DMS79 (cell line): ENCODE measurements at regions not wholly inside any gene's neighbourhood (a gene's known extent, or its start where the extent isn't known, plus 50 kb on each side); places are given as distances from the start of the nearest gene placed in this dataset.

Experiments
- DNase-seq: peaks from one replicate; lab custom pipeline; 2025; lab: John Stamatoyannopoulos, UW

DNA sequence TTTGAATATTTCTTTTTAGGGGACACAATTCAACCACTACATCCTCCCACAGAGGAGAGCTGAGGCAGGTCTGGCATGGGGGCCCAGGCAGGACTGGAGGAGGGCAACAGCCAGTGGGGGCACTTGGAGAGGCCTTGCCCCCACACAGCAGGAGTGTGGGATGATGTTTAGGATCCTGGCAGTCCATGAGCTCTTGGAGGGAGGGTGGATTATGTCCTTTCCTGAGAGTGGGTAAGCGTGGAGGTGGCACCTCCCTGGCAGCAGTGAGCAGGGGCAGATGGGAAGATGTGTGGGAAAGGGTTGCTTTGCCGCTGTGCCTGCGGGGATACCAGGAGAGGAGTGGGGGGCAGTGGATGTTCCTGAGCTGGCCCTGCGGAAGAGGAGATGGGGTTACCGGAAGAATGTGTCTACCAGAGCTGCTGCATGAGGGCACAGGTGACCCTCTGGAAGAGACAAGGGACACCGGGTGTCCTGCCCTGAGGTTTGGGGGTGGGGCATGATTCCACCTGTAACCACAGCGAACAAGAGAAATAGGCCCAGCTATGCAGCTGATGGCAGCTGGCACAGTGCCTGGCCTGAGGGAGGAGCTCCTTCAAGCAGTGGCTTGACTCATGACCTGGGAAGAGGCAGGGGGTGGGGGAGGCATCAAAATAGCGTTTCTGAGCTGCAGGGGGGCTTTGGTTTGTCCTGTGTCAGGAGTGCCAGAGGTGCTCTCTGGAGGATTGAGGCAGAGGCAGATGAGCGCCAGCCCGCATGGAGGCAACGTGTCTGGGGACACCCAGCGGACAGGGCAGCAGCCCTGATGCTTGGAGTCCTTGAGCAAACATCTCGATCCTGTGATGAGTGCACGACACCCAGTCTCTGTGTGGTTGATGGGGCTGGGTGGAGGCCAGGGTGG is 123.9 kb upstream of the TMPRSS2 start:
- DNase-seq = peak; percentile 82

GRCh38 chr21:41630917-41631316 is 123.0 kb upstream of the TMPRSS2 start:
- DNase-seq = no peak

- DNase-seq = no peak
Measured at GRCh38 chr21:41630249-41630648, 122.3 kb upstream of the TMPRSS2 start.

- no peak for DNase-seq
Measured at GRCh38 chr21:41628256-41628655, 120.3 kb upstream of the TMPRSS2 start.

GRCh38 chr21:41627428-41627827 is 119.5 kb upstream of the TMPRSS2 start:
- DNase-seq = no peak

- no peak for DNase-seq
Measured at GRCh38 chr21:41626021-41626420, 118.1 kb upstream of the TMPRSS2 start.

GRCh38 chr21:41625428-41625827 is 117.5 kb upstream of the TMPRSS2 start:
- DNase-seq = no peak

DNA sequence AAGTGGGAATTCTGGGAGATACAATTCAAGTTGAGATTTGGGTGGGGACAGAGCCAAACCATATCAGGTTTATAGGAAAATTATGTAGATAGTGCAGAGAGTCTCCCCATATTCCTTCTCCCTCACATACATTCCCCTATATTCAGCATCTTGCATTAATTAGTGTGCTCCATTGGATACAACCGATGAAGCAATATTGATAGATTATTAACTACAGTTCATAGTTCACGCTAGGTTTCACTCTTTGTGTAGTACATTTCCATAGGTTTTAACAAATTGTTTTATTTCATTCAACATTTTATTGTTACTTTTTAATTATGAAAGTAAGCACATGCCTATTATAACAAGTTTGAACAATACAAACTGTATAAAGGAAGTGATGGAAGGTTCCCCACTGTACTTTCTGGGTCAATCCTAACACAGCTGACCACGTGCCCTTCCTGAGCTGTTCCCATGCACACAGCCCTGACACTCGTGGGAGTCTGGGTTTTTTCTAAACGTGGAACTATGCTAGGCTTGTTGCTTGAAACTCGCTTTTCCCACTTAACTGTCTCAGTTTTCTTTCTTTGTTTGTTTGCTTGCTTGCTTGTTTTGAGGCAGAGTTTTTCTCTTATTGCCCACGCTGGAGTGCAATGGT is 116.8 kb upstream of the TMPRSS2 start:
- DNase-seq = no peak

- no peak for DNase-seq
Measured at GRCh38 chr21:41623945-41624344, 116.0 kb upstream of the TMPRSS2 start.

GRCh38 chr21:41622831-41623548 is 115.0 kb upstream of the TMPRSS2 start:
- DNase-seq = no peak

- no peak for DNase-seq
Measured at GRCh38 chr21:41622201-41622600, 114.2 kb upstream of the TMPRSS2 start.

DNA sequence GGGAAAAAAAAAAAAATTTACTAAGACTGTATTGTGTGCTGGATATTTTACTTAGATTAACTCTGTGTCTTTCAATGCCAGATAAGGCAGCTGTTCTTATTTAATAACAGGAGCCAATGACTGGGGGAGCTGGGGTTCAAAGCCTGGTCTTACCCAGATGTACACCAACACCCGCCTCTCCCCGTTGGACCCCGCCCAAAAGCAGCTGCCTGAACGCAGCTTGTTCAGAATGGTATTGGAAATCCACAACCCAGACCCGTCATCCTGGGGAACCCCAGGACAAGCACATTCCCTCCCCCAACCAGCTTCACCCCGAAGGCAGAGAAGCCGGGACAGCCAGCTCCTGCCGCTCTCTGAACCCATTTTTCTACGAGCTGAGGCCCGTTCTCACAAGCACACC is 113.6 kb upstream of the TMPRSS2 start:
- no peak for DNase-seq

DNA sequence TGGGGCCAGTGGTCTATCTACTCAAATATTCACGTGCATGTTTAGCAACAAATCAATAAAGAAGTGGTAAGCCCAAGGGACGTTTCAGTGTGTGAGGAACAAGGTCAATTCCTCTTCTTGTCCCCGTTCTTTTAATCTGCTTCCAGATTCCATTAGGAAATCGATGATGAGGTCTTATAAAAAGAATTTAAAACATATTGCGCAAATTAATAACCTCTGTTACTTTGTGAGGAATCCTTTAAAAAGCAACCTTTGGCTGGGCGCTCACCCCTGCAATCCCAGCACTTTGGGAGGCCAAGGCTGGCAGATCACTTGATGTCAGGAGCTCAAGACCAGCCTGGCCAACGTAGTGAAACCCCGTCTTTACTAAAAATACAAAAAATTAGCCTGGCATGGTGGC is 113.0 kb upstream of the TMPRSS2 start:
- no peak for DNase-seq

GRCh38 chr21:41620541-41620940 is 112.6 kb upstream of the TMPRSS2 start:
- DNase-seq = no peak

- DNase-seq = no peak
Measured at GRCh38 chr21:41616031-41616591, 108.2 kb upstream of the TMPRSS2 start.

GRCh38 chr21:41615613-41616012 is 107.7 kb upstream of the TMPRSS2 start:
- no peak for DNase-seq

DNA sequence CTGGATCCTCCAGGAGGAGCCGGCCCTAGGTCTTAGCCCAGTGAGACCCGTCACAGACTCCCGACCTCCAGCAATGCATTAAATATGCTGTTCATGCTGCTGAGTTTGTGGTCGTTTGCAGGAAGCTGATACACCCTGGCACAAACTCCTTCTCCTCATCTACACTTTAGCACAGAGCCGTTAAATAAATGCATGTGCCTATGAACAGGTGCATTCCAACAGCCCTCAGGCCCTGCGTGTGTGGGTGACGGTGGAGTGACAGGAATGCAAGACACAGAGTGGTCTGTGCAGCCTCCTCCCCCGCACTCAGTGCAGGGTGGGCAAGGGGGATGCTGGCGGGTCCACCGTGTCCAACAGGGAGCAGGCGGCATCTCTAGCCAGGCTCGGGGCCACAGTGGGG is 106.6 kb upstream of the TMPRSS2 start:
- no peak for DNase-seq

DNA sequence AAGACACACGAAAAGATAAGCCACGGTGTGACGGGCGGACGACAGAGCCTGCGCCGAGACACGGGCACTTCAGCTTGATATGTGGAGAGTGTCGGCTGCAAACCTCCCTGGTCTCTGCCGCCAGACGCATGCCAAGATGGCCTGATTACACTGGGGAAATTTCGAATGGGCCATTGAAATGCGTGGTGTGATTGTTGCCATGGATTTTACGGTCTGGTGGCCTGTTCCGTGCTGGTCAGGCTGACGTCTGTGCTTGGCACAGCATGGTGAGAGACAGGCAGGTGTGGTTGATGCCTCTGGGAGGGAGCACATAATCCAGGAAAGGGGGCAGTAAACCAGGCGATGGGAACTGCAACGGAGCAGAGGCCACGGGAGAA is 105.6 kb upstream of the TMPRSS2 start:
- no peak for DNase-seq

DNA sequence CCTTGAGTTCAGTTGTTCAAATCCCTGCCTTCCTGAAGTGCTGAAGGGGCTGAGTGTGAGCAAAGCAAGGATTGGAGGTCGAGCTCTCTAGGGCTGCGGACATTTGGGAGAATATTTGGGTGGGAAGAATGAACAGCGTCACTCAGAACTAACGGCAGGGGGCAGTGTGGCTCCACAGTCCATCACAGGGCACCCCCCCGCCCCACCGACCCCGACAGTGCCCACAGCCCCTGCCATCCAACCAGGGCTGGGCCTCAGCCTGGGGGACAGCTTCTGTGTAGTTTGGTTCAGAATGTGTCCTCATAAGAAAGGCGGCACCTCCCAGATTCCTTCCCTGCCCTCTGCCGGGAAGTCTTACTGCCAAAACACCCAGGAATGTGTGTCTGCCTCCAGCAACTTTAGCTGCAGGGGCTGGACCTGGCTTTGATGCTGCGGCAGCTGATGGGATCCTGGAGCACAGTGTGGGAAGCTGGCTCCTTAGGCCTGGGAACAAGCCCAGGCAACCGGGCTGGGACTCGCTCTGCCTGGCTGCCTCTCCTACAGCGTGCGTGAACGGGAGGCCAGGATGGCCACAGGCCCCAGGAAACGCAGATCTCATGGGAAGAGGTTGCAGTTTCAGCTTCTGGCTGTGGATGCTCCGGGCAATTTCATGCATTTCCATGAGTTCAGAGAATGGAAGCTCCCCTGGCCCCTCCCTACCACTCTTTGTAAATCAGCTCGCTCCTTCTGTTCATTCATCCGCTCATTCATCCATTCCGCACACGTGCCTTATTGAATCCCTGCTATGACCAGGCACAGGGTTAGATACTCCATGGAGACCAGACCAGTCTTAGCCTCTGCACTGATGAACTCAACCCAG is 104.9 kb upstream of the TMPRSS2 start:
- peak; percentile 61 for DNase-seq

- DNase-seq = peak; percentile 59
Measured at GRCh38 chr21:41611966-41612606, 104.1 kb upstream of the TMPRSS2 start.

DNA sequence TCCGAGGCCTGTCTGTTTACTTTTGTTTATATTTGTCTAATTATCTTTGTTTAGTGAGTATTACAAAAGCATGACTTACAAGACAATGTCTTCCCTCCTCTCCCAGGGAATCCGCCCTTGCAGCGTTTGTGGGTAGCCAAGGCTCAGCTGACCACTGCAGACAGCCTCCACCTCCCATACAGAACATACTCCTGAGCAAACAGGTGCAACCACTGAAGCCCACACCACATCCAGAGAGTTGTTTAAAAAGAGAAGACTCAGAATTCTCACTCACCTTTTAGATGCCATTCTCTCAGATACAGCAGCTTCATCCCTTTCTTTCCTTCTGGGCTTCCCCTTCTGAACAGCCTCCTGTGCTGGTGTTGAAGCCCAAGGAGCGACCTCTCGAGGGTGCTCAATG is 103.5 kb upstream of the TMPRSS2 start:
- no peak for DNase-seq
